GM12864 (cell line): ENCODE measurements at regions not wholly inside any gene's neighbourhood (a gene's known extent, or its start where the extent isn't known, plus 50 kb on each side); places are given as distances from the start of the nearest gene placed in this dataset.

Source experiments
- DNase-seq: peaks from one replicate; pipeline ENCODE4 v3.0.0-alpha.2; 2011; ENCODE audit warnings: low read depth
- H3K4me3 ChIP-seq: 2 replicates; pipeline ENCODE4 v1.5.1; 2011; ENCODE audit warnings: mild to moderate bottlenecking, low read depth, low read length, control low read depth
- CTCF ChIP-seq: IDR thresholded peaks from 2 replicates; pipeline ENCODE4 v1.5.1; 2011; ENCODE audit warnings: low read depth, mild to moderate bottlenecking, moderate library complexity, low read length, control low read depth, inconsistent platforms; ENCODE audit errors: missing control alignments

- TF ChIP-seq CTCF = no peak
- H3K4me3 ChIP-seq = no peak overlapping the region
- no peak for DNase-seq
Observed at GRCh38 chr15:37618353-37618752, 316.1 kb upstream of the TMCO5A start.

GRCh38 chr15:37619358-37620042 is 314.9 kb upstream of the TMCO5A start:
- no peak overlapping the region for H3K4me3 ChIP-seq
- DNase-seq = no peak
- no peak for TF ChIP-seq CTCF

GRCh38 chr15:37625576-37625975 is 308.9 kb upstream of the TMCO5A start:
- no peak for DNase-seq
- no peak for TF ChIP-seq CTCF
- H3K4me3 ChIP-seq = no peak overlapping the region

GRCh38 chr15:37628507-37628906 is 305.9 kb upstream of the TMCO5A start:
- no peak for DNase-seq
- no peak overlapping the region for H3K4me3 ChIP-seq
- TF ChIP-seq CTCF = no peak

- no peak for DNase-seq
- H3K4me3 ChIP-seq = no peak overlapping the region
- TF ChIP-seq CTCF = no peak
Observed at GRCh38 chr15:37636736-37637135, 297.7 kb upstream of the TMCO5A start.

GRCh38 chr15:37638116-37638515 is 296.3 kb upstream of the TMCO5A start:
- H3K4me3 ChIP-seq = no peak overlapping the region
- no peak for TF ChIP-seq CTCF
- no peak for DNase-seq

- DNase-seq = no peak
- H3K4me3 ChIP-seq = no peak overlapping the region
- no peak for TF ChIP-seq CTCF
Observed at GRCh38 chr15:37638691-37639090, 295.7 kb upstream of the TMCO5A start.
